AG04449 (cell line): ENCODE measurements at regions not wholly inside any gene's neighbourhood (a gene's known extent, or its start where the extent isn't known, plus 50 kb on each side); places are given as distances from the start of the nearest gene placed in this dataset.

Source experiments
- CTCF ChIA-PET: fragments of 350-600 bp; formaldehyde crosslinking; extraction: SDS; loops from one replicate; lab custom pipeline; 2021; ENCODE audit warnings: antibody characterized with exemption; lab: Yijun Ruan, JAX
- POLR2A ChIA-PET: fragments of 400-600, 350-600 bp; formaldehyde crosslinking; extraction: SDS; loops from one replicate; lab custom pipeline; 2020; ENCODE audit warnings: antibody characterized with exemption, inconsistent platforms; lab: Yijun Ruan, JAX
- DNase-seq: peaks from one replicate; pipeline ENCODE4 v3.0.0-alpha.2; 2010; ENCODE audit warnings: low read depth, low spot score
- H3K4me3 ChIP-seq: 2 replicates; pipeline ENCODE4 v1.5.1; 2011; ENCODE audit warnings: low read depth, mild to moderate bottlenecking, control low read depth, low read length
- CTCF ChIP-seq: IDR thresholded peaks from one replicate; pipeline ENCODE4 v1.5.1; 2011; ENCODE audit warnings: mild to moderate bottlenecking, moderate library complexity, low read length, control low read depth, inconsistent platforms; ENCODE audit not compliant: insufficient read depth; ENCODE audit errors: missing control alignments

GRCh38 chr9:135303280-135303647 lies 176.3 kb upstream of the PPP1R26 start:
- no peak overlapping the region for H3K4me3 ChIP-seq
- TF ChIP-seq CTCF, result no peak
- POLR2A ChIA-PET, result no interaction called here
- no peak for DNase-seq
- CTCF ChIA-PET, result no interaction called here

GRCh38 chr9:135303865-135304499 lies 175.6 kb upstream of the PPP1R26 start:
- POLR2A ChIA-PET, result no interaction called here
- CTCF ChIA-PET, result no interaction called here
- H3K4me3 ChIP-seq, result no peak overlapping the region
- TF ChIP-seq CTCF, result no peak
- no peak for DNase-seq

GRCh38 chr9:135304886-135305285 lies 174.7 kb upstream of the PPP1R26 start:
- no peak overlapping the region for H3K4me3 ChIP-seq
- CTCF ChIA-PET, result no interaction called here
- no peak for TF ChIP-seq CTCF
- DNase-seq, result no peak
- POLR2A ChIA-PET, result no interaction called here

- TF ChIP-seq CTCF, result no peak
- no peak for DNase-seq
- H3K4me3 ChIP-seq, result no peak overlapping the region
- ChIA-PET POLR2A (no interaction called here), CTCF (no interaction called here)
These were observed 173.9 kb upstream of the PPP1R26 start for GRCh38 chr9:135305546-135306180.

GRCh38 chr9:135306699-135307098 lies 172.9 kb upstream of the PPP1R26 start:
- ChIA-PET POLR2A (no interaction called here), CTCF (no interaction called here)

More at GRCh38 chr9:135306699-135307098, 172.9 kb upstream of the PPP1R26 start:
- DNase-seq, result no peak
- TF ChIP-seq CTCF, result no peak
- no peak overlapping the region for H3K4me3 ChIP-seq
